ENCODE measurements at regions not wholly inside any gene's neighbourhood (a gene's known extent, or its start where the extent isn't known, plus 50 kb on each side); places are given as distances from the start of the nearest gene placed in this dataset.

DNA sequence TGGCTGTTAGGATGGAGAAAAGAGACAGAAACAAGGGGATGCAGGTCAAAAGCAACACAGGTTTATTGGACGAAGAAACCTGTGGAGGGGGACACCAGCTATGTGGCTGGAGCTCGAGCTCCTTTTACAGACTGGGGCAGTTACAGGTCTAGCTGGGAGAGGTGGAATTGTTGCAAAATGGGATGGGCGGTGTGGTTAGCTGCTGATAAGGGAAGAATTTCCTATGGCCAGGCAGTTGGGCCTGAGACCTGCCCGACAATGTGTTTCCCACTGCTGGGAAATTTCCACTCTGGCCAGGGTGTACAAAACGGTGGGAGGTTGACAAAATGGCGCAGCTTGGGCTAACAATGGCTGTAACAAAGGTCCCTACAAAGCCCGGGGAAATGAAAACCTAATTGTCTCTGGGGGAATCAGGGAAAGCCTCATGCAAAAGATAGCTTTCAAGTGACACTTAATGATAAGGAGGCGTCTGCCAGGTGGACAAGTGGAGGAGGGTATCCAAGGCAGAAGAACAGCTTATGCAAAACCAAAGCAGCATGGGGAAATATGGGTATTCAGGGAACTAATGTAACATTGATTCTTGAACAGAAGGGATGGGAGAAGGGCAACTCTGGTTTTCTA is 137.4 kb upstream of the SGO1 start (continued):
- TF ChIP-seq, protein P1, sequence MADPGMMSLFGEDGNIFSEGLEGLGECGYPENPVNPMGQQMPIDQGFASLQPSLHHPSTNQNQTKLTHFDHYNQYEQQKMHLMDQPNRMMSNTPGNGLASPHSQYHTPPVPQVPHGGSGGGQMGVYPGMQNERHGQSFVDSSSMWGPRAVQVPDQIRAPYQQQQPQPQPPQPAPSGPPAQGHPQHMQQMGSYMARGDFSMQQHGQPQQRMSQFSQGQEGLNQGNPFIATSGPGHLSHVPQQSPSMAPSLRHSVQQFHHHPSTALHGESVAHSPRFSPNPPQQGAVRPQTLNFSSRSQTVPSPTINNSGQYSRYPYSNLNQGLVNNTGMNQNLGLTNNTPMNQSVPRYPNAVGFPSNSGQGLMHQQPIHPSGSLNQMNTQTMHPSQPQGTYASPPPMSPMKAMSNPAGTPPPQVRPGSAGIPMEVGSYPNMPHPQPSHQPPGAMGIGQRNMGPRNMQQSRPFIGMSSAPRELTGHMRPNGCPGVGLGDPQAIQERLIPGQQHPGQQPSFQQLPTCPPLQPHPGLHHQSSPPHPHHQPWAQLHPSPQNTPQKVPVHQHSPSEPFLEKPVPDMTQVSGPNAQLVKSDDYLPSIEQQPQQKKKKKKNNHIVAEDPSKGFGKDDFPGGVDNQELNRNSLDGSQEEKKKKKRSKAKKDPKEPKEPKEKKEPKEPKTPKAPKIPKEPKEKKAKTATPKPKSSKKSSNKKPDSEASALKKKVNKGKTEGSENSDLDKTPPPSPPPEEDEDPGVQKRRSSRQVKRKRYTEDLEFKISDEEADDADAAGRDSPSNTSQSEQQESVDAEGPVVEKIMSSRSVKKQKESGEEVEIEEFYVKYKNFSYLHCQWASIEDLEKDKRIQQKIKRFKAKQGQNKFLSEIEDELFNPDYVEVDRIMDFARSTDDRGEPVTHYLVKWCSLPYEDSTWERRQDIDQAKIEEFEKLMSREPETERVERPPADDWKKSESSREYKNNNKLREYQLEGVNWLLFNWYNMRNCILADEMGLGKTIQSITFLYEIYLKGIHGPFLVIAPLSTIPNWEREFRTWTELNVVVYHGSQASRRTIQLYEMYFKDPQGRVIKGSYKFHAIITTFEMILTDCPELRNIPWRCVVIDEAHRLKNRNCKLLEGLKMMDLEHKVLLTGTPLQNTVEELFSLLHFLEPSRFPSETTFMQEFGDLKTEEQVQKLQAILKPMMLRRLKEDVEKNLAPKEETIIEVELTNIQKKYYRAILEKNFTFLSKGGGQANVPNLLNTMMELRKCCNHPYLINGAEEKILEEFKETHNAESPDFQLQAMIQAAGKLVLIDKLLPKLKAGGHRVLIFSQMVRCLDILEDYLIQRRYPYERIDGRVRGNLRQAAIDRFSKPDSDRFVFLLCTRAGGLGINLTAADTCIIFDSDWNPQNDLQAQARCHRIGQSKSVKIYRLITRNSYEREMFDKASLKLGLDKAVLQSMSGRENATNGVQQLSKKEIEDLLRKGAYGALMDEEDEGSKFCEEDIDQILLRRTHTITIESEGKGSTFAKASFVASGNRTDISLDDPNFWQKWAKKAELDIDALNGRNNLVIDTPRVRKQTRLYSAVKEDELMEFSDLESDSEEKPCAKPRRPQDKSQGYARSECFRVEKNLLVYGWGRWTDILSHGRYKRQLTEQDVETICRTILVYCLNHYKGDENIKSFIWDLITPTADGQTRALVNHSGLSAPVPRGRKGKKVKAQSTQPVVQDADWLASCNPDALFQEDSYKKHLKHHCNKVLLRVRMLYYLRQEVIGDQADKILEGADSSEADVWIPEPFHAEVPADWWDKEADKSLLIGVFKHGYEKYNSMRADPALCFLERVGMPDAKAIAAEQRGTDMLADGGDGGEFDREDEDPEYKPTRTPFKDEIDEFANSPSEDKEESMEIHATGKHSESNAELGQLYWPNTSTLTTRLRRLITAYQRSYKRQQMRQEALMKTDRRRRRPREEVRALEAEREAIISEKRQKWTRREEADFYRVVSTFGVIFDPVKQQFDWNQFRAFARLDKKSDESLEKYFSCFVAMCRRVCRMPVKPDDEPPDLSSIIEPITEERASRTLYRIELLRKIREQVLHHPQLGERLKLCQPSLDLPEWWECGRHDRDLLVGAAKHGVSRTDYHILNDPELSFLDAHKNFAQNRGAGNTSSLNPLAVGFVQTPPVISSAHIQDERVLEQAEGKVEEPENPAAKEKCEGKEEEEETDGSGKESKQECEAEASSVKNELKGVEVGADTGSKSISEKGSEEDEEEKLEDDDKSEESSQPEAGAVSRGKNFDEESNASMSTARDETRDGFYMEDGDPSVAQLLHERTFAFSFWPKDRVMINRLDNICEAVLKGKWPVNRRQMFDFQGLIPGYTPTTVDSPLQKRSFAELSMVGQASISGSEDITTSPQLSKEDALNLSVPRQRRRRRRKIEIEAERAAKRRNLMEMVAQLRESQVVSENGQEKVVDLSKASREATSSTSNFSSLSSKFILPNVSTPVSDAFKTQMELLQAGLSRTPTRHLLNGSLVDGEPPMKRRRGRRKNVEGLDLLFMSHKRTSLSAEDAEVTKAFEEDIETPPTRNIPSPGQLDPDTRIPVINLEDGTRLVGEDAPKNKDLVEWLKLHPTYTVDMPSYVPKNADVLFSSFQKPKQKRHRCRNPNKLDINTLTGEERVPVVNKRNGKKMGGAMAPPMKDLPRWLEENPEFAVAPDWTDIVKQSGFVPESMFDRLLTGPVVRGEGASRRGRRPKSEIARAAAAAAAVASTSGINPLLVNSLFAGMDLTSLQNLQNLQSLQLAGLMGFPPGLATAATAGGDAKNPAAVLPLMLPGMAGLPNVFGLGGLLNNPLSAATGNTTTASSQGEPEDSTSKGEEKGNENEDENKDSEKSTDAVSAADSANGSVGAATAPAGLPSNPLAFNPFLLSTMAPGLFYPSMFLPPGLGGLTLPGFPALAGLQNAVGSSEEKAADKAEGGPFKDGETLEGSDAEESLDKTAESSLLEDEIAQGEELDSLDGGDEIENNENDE (IDR thresholded peaks at IDR 0.05; ENCODE audit: insufficient replicate concordance, low read length): no peak
- no peak for TF ChIP-seq SIRT6 (IDR thresholded peaks at IDR 0.05; ENCODE audit: low read length)
- no peak for TF ChIP-seq SAP30 (IDR thresholded peaks at IDR 0.05; ENCODE audit: insufficient read depth, insufficient replicate concordance, low read length)
- no peak for TF ChIP-seq GABPA (IDR thresholded peaks at IDR 0.05; ENCODE audit: borderline replicate concordance, insufficient read depth, low read length)
- TF ChIP-seq FOSL1 (IDR thresholded peaks at IDR 0.05; ENCODE audit: insufficient read depth, low read depth, low read length): no peak
- no peak for TF ChIP-seq SUZ12 (IDR thresholded peaks at IDR 0.05; ENCODE audit: low read length)
